HEK293T (cell line): ENCODE measurements at regions not wholly inside any gene's neighbourhood (a gene's known extent, or its start where the extent isn't known, plus 50 kb on each side); places are given as distances from the start of the nearest gene placed in this dataset.

ENCODE experiments used
- ARNT ChIP-seq: fragments of 450-650 bp; IDR thresholded peaks from 2 replicates; pipeline ENCODE4 v1.6.1; 2017; ENCODE audit warnings: mild to moderate bottlenecking
- BHLHE40 ChIP-seq: fragments of 450-650 bp; IDR thresholded peaks from 2 replicates; pipeline ENCODE4 v1.6.1; 2016; ENCODE audit warnings: mild to moderate bottlenecking, moderate library complexity, borderline replicate concordance
- CTBP1 ChIP-seq: fragments of 450-650 bp; IDR thresholded peaks from 2 replicates; pipeline ENCODE4 v1.6.1; 2016; ENCODE audit warnings: borderline replicate concordance
- FOXA1 ChIP-seq: fragments of 450-650 bp; IDR thresholded peaks from 2 replicates; pipeline ENCODE4 v1.6.1; 2016; ENCODE audit warnings: mild to moderate bottlenecking
- FOXK2 ChIP-seq: fragments of 450-650 bp; IDR thresholded peaks from 2 replicates; pipeline ENCODE4 v1.6.1; 2016; ENCODE audit warnings: mild to moderate bottlenecking
- FOXM1 ChIP-seq: fragments of 450-650 bp; IDR thresholded peaks from 2 replicates; pipeline ENCODE4 v1.6.1; 2017; ENCODE audit warnings: mild to moderate bottlenecking, borderline replicate concordance
- HDGF ChIP-seq: fragments of 450-650 bp; IDR thresholded peaks from 2 replicates; pipeline ENCODE4 v1.6.1; 2017; ENCODE audit warnings: antibody characterized with exemption, borderline replicate concordance
- NFRKB ChIP-seq: fragments of 450-650 bp; IDR thresholded peaks from 2 replicates; pipeline ENCODE4 v1.6.1; 2016; ENCODE audit warnings: mild to moderate bottlenecking, moderate library complexity
- SP1 ChIP-seq: fragments of 450-650 bp; IDR thresholded peaks from 2 replicates; pipeline ENCODE4 v1.6.1; 2017
- SUZ12 ChIP-seq: fragments of 450-650 bp; IDR thresholded peaks from 2 replicates; pipeline ENCODE4 v1.6.1; 2016; ENCODE audit warnings: mild to moderate bottlenecking
- TARDBP ChIP-seq: fragments of 450-650 bp; IDR thresholded peaks from 2 replicates; pipeline ENCODE4 v1.6.1; 2016
- ZNF384 ChIP-seq: fragments of 450-650 bp; IDR thresholded peaks from 2 replicates; pipeline ENCODE4 v1.6.1; 2016
- TF ChIP-seq, protein P1 (sequence below): fragments of 450-650 bp; IDR thresholded peaks from 2 replicates; pipeline ENCODE4 v1.6.1; 2016

DNA sequence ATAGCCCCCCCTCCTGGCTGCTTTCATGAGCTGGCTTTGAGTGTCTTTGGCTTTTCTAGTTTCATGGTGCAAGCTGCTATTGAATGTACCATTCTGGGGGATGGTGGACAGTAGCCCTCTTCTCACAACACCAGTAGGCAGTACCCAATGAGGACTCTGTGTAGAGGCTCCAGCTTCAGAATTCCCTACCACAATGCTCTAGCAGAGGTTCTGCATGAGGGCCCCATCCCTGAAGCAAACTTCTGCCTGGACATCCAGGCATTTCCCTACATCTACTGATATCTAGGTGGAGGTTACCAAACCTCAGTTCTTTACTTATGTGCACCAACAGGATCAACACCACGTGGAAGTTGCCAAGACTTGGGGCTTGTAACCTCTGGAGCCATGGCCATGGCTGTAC, 1742.9 kb downstream of the SI start:
- TF ChIP-seq, protein P1, sequence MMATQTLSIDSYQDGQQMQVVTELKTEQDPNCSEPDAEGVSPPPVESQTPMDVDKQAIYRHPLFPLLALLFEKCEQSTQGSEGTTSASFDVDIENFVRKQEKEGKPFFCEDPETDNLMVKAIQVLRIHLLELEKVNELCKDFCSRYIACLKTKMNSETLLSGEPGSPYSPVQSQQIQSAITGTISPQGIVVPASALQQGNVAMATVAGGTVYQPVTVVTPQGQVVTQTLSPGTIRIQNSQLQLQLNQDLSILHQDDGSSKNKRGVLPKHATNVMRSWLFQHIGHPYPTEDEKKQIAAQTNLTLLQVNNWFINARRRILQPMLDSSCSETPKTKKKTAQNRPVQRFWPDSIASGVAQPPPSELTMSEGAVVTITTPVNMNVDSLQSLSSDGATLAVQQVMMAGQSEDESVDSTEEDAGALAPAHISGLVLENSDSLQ, result no peak
- no peak for TF ChIP-seq FOXM1
- TF ChIP-seq ARNT, result no peak
- TF ChIP-seq BHLHE40, result no peak
- no peak for TF ChIP-seq NFRKB
- TF ChIP-seq SUZ12, result no peak
- TF ChIP-seq CTBP1, result no peak
- no peak for TF ChIP-seq HDGF
- TF ChIP-seq ZNF384, result no peak
- no peak for TF ChIP-seq FOXA1
- TF ChIP-seq SP1, result no peak
- no peak for TF ChIP-seq TARDBP
- TF ChIP-seq FOXK2, result no peak
